Sigmoid colon (tissue), 6 donors: ENCODE measurements at regions not wholly inside any gene's neighbourhood (a gene's known extent, or its start where the extent isn't known, plus 50 kb on each side); places are given as distances from the start of the nearest gene placed in this dataset.

Experiments used
- DNase-seq: peaks from one replicate; pipeline ENCODE4 v3.0.0-alpha.2; 2019
- H3K27ac ChIP-seq, 4 donors: fragments of 200-600 bp; sonication (generic); one replicate each; pipeline ENCODE4 v1.5.1; 2016 to 2019; ENCODE audit warnings: mild to moderate bottlenecking in 1 of 4
- H3K27me3 ChIP-seq, 3 donors: fragments of 200-600 bp; sonication (generic); one replicate each; pipeline ENCODE4 v1.5.1; 2019; ENCODE audit warnings: mild to moderate bottlenecking in 1 of 3
- H3K36me3 ChIP-seq, 4 donors: fragments of 200-600 bp; sonication (generic); one replicate each; pipeline ENCODE4 v1.5.1; 2016 to 2019
- H3K4me1 ChIP-seq, 4 donors: fragments of 200-600 bp; sonication (generic); one replicate each; pipeline ENCODE4 v1.5.1; 2017 to 2019
- H3K4me3 ChIP-seq, 4 donors: fragments of 200-600 bp; sonication (generic); one replicate each; pipeline ENCODE4 v1.5.1; 2017 to 2019; ENCODE audit warnings: mild to moderate bottlenecking in 2 of 4, moderate library complexity in 1 of 4
- H3K9me3 ChIP-seq, 4 donors: fragments of 200-600 bp in 3 of 4; sonication (generic) in 3 of 4; one replicate each; pipeline versions ENCODE4 v1.5.1 to v1.6.1; 2013 to 2019
- EP300 ChIP-seq, 4 donors: sonication (generic); formaldehyde crosslinking; IDR thresholded peaks; one replicate each; pipeline ENCODE4 v1.6.1; 2017; ENCODE audit warnings: antibody characterized with exemption in 4 of 4
- POLR2A ChIP-seq, 2 donors: fragments of 450-650 bp; IDR thresholded peaks; one replicate each; pipeline ENCODE4 v1.6.1; 2016; ENCODE audit warnings: antibody characterized with exemption in 2 of 2, mild to moderate bottlenecking in 2 of 2, moderate library complexity in 2 of 2
- POLR2AphosphoS5 ChIP-seq, 4 donors: sonication (generic); formaldehyde crosslinking; IDR thresholded peaks; one replicate each; pipeline ENCODE4 v1.6.1; 2017; ENCODE audit warnings: antibody characterized with exemption in 4 of 4
- WGBS, 2 donors: extraction: QIAGEN DNeasy Blood & Tissue Kit; methylation state at CpG; one replicate each; pipeline ENCODE4 v1.1.7; 2013; 5-methylcytosine and 5-hydroxymethylcytosine counted together
- intact Hi-C: fragments of 100-400 bp; cut with DNase I; formaldehyde crosslinking; loops from one replicate; pipeline ENCODE4 v1.15.1; 2023
- TF ChIP-seq, protein P1 (sequence below), 4 experiments: fragments of 450-650 bp in 3 of 4; fragments of 200-600 bp in 1 of 4; IDR thresholded peaks; one replicate each; pipeline ENCODE4 v1.5.1; 2016 to 2019; ENCODE audit warnings: antibody characterized with exemption in 4 of 4, mild to moderate bottlenecking in 3 of 4, moderate library complexity in 2 of 4
- donor health status: healthy with polysubstance abuse.
- donor health status: healthy.

DNA sequence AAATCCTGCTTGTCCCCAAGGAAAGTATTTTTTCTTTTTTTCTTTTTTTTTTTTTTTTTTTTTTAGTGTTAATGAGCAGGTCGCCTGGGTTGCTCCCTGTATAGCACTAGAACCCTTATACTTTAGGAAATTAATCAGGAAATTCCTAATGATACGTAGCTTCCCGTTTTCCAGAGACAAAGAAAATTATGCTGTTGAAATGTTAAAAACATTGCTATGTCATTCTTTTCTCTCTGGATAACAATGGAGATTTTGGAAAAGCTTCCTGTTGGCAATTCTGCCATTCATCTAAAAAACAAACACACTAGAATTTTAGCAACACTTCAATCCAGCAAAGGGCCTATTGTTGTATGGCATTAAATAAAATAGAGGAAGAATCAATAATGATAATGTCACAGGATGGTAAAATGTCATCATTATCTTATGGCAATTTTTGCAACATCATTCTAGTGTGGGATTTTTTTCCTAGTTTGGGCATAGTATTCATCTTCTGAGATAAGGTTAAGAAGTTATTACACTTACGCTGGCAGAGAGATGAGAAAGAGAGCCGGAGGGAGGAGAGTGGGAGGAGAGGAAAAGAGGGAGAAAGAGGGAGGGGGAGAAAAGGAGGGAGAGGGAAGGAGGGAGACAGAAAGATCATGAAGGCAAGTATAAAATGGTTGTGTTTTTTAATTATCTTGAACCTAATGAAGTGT lies 315.8 kb upstream of the PDE4D start:
- intact Hi-C loops, result no loop called here
- H3K9me3 ChIP-seq, result no peaks in the 10 kb centered on the region
- no peak for DNase-seq
- peak overlapping the region in 1 of 4 donors; percentile 25 for H3K27ac ChIP-seq
- H3K4me3 ChIP-seq, result no peak overlapping the region
- H3K36me3 ChIP-seq, result no peaks in the 10 kb centered on the region
- H3K4me1 ChIP-seq, result peaks cover 0 to 14% (median 5%) of the 10 kb centered on the region in 4 donors
- no peaks in the 10 kb centered on the region for H3K27me3 ChIP-seq
- TF ChIP-seq POLR2A (IDR thresholded peaks at IDR 0.05), result no peak
- TF ChIP-seq, protein P1, sequence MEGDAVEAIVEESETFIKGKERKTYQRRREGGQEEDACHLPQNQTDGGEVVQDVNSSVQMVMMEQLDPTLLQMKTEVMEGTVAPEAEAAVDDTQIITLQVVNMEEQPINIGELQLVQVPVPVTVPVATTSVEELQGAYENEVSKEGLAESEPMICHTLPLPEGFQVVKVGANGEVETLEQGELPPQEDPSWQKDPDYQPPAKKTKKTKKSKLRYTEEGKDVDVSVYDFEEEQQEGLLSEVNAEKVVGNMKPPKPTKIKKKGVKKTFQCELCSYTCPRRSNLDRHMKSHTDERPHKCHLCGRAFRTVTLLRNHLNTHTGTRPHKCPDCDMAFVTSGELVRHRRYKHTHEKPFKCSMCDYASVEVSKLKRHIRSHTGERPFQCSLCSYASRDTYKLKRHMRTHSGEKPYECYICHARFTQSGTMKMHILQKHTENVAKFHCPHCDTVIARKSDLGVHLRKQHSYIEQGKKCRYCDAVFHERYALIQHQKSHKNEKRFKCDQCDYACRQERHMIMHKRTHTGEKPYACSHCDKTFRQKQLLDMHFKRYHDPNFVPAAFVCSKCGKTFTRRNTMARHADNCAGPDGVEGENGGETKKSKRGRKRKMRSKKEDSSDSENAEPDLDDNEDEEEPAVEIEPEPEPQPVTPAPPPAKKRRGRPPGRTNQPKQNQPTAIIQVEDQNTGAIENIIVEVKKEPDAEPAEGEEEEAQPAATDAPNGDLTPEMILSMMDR (IDR thresholded peaks at IDR 0.05), result no peak
- TF ChIP-seq EP300 (IDR thresholded peaks at IDR 0.05), result no peak
- no peak for TF ChIP-seq POLR2AphosphoS5 (IDR thresholded peaks at IDR 0.05)
- 66 to 79% methylated on average over 5 of the region's 5 CpGs for WGBS, 2 donors

DNA sequence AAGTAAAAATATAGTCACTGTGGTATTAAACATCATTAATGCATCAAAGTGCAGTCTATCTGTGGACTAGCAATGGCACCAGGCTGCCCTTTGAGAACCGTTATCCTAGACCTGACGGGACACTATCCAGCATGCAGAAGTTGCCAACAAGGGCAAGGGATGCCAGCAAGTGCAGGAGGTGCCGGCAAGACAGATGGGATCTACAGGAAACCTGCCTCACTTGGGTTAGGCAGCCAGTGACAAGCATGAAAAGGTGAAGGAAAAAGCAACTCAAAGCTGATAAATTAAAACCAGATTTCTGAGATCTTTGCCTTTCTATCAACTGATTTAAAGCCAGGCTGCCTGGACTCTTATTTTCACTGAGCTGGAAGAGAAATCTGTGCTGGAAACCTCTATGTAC lies 315.2 kb upstream of the PDE4D start:
- 84 to 86% methylated on average over 3 of the region's 3 CpGs for WGBS, 2 donors

DNA sequence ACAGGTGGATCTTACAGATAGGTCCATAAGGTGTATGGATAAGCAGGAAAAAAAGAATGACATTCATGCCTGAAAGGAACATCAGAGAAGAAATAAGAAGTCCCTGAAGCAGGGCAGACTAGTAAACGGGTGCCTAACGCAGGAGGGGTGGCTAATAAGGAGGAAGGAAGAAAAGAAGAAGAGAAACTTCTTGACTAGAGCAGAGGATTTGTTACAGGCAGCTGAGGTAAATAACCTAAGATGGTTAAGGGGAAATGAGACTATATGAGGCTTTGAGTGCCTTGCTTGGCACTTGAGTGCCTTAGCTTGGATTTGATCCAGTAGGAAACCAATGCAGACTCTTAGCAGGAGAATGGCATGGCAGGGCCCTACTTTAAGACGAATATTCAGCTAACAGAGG lies 313.5 kb upstream of the PDE4D start:
- 40 to 70% methylated on average over 3 of the region's 3 CpGs for WGBS, 2 donors
- Histone ChIP-seq H3K9me3 (no peaks in the 10 kb centered on the region), H3K36me3 (no peaks in the 10 kb centered on the region), H3K27ac (no peak overlapping the region), H3K4me1 (peaks cover 0 to 14% (median 5%) of the 10 kb centered on the region in 4 donors), H3K27me3 (no peaks in the 10 kb centered on the region), H3K4me3 (no peak overlapping the region)
- no peak for DNase-seq
- intact Hi-C loops, result no loop called here
- TF ChIP-seq EP300 (IDR thresholded peaks at IDR 0.05) (no peak), POLR2A (IDR thresholded peaks at IDR 0.05) (no peak), POLR2AphosphoS5 (IDR thresholded peaks at IDR 0.05) (no peak)
- TF ChIP-seq, protein P1 (IDR thresholded peaks at IDR 0.05), result no peak

More for the DNA sequence above, 315.2 kb upstream of the PDE4D start:
- Histone ChIP-seq H3K4me1 (peaks cover 0 to 14% (median 5%) of the 10 kb centered on the region in 4 donors), H3K27me3 (no peaks in the 10 kb centered on the region), H3K4me3 (no peak overlapping the region), H3K36me3 (no peaks in the 10 kb centered on the region), H3K27ac (peak overlapping the region in 1 of 4 donors; percentile 25), H3K9me3 (no peaks in the 10 kb centered on the region)
- intact Hi-C loops, result no loop called here
- DNase-seq, result no peak
- TF ChIP-seq, protein P1 (IDR thresholded peaks at IDR 0.05), result no peak
- no peak for TF ChIP-seq EP300 (IDR thresholded peaks at IDR 0.05)
- no peak for TF ChIP-seq POLR2AphosphoS5 (IDR thresholded peaks at IDR 0.05)
- no peak for TF ChIP-seq POLR2A (IDR thresholded peaks at IDR 0.05)

DNA sequence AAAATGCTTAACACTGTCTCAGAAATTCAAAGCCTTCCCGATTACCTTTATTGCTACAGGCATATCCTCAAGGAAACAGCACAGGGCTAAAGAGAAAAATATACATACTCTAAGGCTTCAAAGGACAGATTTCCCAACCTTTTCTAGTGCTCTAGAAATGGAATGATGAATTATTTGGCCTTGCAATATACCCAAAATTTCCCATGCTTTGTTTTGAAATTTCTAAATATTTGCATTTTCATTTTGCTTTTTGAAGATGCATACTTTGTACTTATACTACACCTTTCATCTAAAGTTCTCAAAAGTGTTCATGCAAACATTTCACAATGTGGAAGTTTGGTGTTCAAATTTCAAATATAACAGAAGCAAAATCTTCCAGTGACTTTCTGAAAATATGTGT lies 312.7 kb upstream of the PDE4D start:
- H3K27me3 ChIP-seq, result no peaks in the 10 kb centered on the region
- TF ChIP-seq EP300 (IDR thresholded peaks at IDR 0.05) (no peak), POLR2AphosphoS5 (IDR thresholded peaks at IDR 0.05) (no peak), POLR2A (IDR thresholded peaks at IDR 0.05) (no peak)
- TF ChIP-seq, protein P1 (IDR thresholded peaks at IDR 0.05), result no peak
- H3K36me3 ChIP-seq, result no peaks in the 10 kb centered on the region
- H3K4me1 ChIP-seq, result peaks cover 0 to 14% (median 5%) of the 10 kb centered on the region in 4 donors
- intact Hi-C loops, result no loop called here
- no peak overlapping the region for H3K4me3 ChIP-seq
- DNase-seq, result no peak
- 49 to 80% methylated on average over 1 of the region's 1 CpG for WGBS, 2 donors
- H3K27ac ChIP-seq, result no peak overlapping the region
- H3K9me3 ChIP-seq, result no peaks in the 10 kb centered on the region

DNA sequence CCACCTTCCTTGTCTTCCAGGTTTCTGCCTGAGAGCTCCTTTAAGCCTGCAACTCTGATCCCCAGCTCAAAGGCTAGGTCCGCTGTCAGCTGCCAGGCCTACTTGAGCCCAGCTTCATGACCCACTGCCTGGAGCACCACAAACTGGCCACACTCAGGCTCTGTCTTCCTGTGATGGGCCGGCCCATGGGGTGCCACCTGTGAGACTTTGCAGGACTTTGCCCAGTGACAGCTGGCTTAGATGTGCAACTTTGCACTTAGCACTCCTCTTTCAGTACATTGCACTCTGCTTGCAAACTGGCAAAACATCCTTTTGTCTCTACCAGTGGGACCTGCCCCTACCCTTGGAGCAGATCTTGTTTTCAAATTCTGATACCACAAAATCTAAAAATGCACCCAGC lies 311.5 kb upstream of the PDE4D start:
- no peak overlapping the region for H3K4me3 ChIP-seq
- WGBS, 2 donors, result 59 to 78% methylated on average over 2 of the region's 2 CpGs
- no peaks in the 10 kb centered on the region for H3K27me3 ChIP-seq
- no peaks in the 10 kb centered on the region for H3K9me3 ChIP-seq
- no peak overlapping the region for H3K27ac ChIP-seq
- DNase-seq, result no peak
- H3K4me1 ChIP-seq, result peaks cover 0 to 14% (median 5%) of the 10 kb centered on the region in 4 donors
- no peaks in the 10 kb centered on the region for H3K36me3 ChIP-seq
- TF ChIP-seq POLR2A (IDR thresholded peaks at IDR 0.05), result no peak
- TF ChIP-seq POLR2AphosphoS5 (IDR thresholded peaks at IDR 0.05), result no peak
- no peak for TF ChIP-seq EP300 (IDR thresholded peaks at IDR 0.05)
- TF ChIP-seq, protein P1 (IDR thresholded peaks at IDR 0.05), result no peak
- intact Hi-C loops, result no loop called here
